Skin of body (tissue), 1 donor: ENCODE measurements at regions not wholly inside any gene's neighbourhood (a gene's known extent, or its start where the extent isn't known, plus 50 kb on each side); places are given as distances from the start of the nearest gene placed in this dataset.

ENCODE experiments used
- DNase-seq: peaks from one replicate; lab custom pipeline; 2025; lab: John Stamatoyannopoulos, UW

DNA sequence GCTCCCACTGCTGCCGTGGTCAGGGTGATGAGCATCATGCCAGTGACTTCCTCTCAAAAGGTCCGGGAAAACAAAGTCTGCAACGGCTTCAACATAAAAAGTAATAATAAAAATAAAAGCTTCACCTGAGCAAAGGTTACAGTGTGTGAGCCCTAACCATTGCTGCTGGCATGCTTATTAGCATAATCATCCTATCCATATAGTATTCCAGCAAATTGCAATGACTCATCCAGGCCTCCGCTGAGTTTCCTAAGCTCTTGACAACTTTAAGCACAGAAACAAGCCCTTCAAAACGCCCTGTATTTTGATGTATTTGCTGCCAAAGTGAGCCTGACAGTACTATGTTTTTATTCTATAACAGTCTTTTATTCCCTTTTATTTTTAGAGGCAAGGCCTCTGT is 100.5 kb downstream of the AASDH start:
- no peak for DNase-seq

DNA sequence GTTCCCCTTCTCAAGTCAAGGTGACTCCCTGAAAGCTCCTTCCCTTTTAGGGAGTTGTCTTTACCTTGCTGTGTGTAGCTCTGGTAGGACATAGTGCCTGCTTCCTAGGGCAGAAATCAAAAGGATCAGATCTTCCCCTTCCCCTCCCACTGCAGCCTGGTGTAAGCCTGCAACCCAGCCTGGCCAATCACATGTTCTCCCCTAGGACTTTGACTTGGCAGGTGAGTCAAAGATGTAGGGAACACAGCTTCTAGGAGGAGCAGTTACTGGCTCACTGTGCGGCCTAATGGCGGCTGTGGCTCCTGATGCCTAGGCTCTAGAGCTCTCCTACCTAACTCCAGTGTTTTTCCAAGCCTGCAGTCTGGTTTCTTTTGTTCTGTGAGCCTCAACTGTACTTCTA is 103.9 kb downstream of the AASDH start:
- no peak for DNase-seq

DNA sequence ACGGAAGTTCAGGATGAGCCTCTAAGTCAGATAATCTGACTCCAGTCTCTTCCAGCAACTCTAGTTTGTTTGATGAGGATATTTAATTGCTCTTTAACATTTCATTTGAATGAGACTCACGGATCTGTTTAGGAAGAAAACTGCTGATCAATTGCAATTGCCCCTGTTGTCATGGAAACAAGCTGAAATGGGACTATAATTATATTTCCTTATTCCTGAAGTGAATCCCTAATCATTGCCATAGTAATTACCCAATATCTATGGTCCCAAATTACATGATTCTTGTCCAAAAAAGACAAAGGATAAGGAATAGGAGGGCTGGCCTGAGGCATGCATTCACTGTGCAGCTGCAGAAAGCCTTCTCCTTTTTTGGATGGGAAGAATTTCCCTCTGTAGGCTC is 105.3 kb downstream of the AASDH start:
- no peak for DNase-seq

DNA sequence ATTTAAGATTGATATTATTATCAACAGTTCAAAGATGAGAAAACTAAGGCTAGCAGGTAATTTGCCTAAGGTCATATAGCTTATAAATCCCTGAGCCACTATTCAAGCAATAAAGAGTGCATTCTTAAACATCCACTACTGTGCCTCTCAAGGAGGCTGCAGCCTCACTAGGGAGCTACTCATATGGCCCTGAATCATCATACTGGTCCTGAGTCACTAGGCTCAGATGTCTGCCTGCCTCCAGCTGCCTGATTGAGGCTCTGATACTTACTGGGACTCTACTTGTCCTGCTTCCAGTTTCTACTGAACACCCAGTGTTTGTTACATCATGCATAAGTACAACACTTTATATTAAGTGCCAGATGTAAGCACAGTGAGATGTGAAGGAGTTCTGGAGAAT is 110.7 kb downstream of the AASDH start:
- no peak for DNase-seq

DNA sequence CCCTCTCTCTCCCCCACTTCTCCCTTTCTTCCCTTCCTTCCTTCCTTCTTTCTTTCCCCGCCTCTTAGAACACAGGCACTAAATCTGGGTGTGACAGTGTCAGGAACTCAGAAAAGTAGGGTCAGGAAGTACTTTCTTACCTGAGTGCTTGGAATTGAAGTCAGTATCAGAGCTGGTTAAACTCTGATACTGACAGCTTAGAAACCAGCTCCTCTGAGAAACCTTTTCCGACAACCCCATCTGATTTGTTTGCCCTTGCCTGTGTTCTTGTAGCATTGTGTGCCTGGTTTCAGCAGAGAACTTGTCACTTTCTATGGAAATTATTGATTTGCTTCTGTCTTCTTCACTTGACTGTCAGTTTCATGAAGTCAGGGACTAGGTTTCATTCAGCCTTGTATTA is 113.9 kb downstream of the AASDH start:
- no peak for DNase-seq

DNA sequence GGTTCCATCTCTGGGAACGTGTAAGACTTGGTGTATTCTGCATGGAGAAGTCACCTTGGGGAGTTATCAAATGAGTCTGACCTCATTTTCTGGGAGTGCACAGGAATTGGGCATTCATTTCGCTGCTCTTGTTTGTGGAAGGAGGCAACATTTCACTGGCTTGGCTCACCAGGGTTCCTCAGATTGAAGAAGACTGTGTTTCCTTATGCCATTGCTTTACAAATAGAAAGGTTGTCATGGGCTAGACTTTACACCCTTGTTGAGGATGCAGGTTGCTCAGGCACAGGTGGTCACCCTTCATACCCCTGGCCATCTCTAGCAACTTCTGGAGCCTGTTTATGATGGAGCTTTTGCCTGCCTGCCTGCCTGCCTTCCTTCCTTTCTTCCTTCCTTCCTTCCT is 114.4 kb downstream of the AASDH start:
- DNase-seq = no peak

DNA sequence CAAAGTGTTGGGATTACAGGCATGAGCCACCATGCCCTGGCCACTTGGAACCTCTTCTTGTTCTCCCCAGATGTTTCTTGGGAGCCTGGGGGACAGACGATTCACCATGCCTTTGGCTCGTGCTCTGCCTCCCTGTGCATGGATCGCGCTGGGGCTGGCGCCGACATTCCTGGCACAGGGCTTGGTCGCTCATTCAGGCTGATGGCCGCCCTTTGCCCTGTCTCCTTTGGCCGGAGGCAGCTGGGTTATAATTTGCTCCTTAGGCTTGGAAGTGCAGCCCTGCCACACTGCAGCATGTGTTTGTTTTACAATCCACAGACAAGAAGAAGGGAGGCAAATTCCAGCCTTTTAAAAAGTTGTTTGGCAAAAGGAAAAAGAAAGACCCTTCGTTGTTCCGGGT is 115.3 kb downstream of the AASDH start:
- DNase-seq = no peak

DNA sequence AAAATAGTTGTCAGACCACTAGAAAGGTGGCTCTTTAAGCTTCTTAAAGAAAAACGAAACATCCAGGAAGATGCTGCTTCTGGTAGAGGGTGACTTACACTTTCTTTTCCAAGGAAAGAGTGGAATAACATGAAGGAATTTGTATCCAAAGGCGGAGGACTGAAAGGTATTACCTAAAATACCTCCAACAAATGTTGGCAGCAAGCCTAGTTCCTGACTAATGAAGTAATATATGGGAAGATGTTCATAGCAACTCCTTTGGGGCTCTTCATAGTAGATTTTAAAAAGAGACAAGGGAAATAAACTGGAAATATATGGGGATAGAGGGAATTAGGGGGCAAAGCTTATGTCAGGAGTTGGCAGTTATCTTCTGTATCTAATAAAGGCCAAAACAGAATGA is 116.2 kb downstream of the AASDH start:
- no peak for DNase-seq

DNA sequence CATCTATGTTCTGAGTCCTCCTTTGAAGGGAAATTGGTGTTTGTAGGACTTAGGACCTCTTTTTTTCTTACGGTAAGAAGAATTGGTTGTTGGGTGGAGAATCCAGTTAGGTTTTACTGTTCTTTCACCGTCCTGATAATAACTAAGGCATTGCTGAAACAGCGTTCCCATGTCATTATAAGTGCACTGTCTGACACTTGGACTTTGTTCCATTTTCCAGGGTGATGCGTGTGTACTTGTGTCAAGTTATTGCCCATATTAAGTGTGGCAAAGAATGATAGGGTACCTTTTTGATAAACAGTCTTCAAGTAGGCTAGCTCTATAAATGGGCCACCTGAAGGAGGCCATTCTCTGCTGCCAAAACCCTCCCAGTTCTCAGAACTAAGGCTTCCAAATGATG is 119.7 kb downstream of the AASDH start:
- no peak for DNase-seq

DNA sequence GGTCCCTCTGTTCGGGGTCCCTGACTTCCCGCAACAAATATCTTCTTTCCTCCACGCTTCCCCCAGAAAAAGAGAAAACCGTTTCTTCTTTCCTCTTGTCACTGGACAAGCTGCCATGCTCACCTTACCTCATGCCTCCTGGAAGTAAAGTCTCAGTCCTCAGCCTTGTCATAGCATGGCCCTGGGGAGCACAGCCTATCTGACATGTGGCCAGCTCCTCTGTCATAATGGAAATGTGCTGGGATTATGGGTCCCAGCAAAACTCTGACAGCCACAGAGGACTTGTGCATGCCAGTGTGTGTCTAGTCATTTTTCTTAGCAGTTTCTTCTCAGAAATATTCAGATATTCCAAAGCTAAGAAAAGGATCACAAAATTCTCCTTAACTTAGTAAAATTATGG is 122.4 kb downstream of the AASDH start:
- no peak for DNase-seq

DNA sequence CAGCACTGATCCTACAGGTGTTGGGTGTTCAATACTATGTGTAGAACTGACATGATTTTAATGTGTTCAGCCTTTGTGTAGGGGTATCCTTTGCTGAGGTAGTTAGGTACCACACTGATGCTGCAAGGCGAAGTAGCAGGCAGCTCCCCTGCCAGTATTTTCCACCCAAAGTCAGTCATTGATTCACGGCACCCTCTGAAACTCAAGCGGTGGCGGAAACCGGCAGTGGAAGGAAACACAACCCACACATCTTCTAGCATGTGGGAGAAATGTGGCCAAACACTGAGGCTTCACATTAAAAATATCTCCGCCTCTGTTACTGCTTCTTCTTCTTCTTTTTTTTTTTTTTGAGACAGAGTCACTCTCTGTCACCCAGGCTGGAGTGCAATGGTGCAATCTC is 126.3 kb downstream of the AASDH start:
- DNase-seq = no peak

DNA sequence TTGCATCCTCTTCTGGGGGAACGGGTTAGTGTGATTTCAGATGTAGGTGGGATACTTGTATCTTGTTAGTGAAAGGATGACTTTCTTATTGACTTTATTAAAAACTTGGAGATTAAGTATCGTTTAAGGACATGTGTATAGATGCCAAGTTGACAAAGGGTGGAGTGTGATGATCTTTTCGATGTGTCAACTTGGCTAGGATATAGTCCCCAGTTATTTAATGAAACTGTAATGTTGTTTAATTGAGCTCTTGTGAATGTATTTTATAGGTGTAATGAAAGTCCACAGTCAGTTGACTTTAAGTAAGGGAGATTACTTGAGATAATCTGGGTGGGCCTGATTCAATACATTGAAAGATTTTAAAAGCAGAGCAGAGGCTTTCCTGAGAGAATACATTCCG is 127.0 kb downstream of the AASDH start:
- no peak for DNase-seq

DNA sequence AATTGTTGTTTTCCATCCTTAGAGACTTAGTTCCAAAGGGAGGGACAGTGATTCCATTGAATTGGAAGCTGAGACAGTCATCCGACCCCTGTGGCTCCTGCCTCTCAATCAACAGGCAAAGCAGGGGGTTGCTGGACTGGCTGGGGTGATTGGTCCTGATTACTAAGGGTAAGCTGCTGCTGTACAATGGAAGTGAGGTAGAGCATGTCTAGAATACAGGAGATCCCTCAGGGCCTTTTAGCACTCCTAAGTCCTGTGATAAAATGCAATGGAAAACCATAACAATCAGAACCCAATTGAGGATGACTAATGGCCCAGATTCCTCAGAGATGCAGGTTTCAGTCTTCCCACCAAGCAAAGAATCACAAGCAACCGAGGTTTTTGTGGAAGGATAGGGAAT is 127.6 kb downstream of the AASDH start:
- no peak for DNase-seq

DNA sequence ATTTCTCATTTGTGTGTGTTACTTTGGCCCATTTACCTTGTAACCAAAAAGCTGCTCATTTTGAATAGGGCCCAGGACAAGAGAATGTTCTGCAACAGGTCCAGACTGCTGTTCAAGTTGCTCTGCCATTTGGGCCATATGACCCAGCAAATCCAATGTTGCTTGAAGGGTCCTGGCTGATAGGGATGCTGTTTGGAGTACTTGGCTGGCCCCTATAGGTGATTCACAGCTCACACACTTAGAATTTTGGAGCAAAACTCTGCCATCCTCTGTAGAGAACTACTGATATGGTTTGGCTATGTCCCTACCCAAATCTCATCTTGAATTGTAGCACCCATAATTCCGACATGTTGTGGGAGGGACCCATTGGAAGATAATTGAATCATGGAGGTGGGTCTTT is 131.5 kb downstream of the AASDH start:
- DNase-seq = no peak

DNA sequence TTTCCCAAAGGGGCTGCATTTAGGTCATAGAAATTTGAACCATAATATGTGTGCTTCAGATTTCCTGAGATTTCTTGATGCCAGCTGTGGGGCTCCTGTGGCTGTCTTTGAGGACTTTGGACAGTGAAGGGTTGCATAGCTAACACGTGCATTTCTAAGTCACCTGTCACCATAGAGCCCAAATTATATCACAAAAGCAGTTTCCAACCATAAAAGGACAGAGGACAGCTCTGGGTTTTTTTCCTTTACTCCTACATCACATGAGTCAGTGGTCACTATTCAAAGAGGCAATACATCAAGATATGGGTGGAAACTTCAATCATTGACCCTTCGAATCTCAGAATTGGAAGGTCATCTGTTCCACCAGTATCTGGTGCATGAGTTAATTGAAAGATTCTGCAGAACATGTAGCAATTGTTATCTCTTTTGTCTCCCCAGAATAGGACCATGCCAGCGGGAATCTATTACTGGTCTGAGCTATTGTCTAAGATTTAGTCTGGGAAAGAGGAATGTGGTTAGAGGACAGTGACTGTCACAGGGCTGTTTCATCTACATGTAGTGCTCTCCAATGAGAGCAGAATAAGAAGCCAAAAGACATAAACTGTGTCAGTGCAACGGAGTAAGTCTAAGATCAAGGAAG is 133.5 kb downstream of the AASDH start:
- no peak for DNase-seq

DNA sequence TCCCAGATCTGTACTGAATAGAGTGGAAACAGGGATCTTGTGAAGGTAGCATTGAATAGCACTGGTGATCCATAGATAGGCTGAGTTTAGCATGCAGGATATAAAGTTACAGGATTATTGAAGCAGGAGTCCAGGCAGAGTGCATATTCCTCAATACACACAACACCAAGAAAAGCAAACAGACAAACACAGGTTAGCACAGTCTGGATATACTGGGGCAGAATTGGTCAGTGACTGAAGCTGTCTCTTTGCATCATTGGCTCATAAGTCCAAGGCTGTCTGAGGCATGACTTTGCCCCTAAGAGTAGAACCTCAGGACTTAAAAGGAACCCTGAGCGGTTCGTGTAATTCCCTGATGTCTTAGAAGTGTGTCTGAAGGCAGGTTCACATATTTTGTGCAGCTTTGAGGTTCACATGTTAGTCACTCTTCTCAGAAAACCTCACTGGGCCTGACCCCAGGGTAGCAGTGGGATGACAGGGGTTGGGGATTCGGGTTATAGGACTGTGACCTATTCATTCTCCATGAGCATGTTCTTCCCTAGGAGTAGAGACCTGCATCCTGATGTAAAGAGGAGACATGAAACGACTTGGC is 134.6 kb downstream of the AASDH start:
- DNase-seq = no peak

DNA sequence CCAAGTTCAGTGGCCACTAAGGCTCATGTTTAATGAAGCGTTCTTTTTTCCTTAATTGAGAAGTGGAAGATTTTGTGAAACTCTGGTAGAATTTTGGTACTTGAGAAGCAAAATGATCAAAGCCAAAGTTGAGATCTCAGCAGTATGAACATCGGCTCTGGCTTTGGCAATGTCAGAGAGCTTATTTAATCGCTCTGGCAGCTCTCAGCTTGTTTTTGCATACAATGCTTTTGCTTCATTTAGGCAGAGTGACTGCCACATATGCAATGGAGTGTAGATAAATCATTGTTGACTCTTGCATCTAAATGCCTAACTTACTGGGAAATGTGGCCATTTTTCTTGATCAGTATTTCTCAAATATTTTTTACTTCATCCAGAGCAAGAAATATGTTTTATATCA is 135.7 kb downstream of the AASDH start:
- DNase-seq = peak; percentile 79

DNA sequence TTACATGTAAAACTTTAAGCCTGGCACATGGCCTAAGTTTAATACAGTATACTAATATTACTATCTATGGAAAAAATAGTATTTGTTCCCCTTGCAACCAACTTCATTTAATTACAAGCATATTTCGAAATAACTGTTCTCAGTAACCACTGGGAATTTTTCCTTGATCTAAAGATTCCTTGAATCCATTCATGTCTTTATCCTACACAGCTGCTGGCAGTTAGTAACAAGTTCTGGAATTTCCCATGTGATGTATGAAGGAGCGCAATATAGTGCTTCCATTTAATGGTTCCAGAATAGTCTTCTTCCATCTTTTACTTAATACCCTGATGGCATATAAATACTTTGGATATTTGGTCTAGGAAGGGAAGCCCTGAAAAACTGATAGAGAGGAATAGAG is 136.5 kb downstream of the AASDH start:
- DNase-seq = peak; percentile 71

DNA sequence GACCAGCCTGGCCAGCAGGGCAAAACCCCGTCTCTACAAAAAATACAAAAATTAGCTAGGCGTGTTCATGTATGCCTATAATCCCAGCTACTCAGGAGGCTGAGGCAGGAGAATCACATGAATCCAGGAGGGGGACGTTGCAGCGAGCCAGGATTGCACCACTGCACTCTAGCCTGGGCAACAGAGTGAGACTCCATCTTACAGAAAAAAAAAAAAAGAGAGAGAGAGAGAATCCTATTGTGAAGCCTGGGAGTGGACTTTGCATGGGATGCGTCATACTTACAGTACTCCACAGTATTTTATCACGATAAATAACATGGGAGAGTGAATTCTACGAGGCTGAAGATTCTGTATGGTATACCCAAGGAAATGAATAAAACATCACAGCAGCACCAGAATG is 139.6 kb downstream of the AASDH start:
- no peak for DNase-seq

DNA sequence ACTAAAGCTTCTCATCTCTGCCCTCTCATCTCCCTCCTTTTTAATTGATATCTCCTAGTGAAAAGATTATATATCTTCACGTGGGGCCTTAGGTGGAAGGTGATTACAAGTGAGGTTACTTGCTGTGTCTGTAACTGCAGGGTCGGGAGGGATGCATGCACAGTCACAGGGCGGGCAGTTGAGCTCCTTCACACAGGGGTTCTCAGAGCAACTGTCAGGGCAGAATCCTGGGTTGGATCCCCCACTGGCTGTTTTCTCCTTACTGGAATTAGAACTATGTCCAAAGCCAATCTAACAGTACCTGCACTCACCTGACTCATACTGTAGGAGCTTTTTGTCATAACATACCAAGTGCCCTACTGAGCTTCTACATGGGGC is 141.1 kb downstream of the AASDH start:
- no peak for DNase-seq

DNA sequence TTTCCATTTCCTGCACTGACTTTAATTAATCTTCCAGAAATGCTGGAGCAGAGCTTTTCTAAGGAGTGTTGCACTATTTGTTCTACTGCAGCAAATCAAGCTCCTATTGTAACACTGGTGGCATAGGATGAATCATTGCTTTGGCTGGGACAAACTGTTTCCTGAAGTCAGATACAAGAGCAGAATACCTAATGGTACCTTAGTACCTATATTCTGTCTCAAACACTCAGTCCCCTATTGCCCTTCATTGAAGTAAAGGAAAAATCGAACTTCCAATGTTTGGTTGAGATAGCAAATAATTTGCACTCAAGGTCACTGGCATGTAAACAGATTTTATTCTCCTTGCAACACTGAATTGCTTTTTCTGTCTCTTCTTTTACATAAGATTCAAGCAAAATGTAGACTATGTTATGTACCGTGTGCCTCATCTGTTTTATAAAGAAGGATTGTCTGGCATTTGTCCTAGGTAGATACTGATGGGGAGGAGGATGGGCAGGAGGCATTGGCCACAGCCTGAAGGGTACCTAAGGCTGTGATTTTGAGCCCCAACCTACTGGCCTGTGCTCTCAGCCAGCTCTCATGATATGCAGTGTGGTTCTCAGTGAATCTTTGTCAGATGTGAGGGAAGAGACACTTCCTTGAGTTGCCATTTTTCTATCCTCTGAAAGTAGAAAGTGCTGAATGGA is 141.6 kb downstream of the AASDH start:
- no peak for DNase-seq

DNA sequence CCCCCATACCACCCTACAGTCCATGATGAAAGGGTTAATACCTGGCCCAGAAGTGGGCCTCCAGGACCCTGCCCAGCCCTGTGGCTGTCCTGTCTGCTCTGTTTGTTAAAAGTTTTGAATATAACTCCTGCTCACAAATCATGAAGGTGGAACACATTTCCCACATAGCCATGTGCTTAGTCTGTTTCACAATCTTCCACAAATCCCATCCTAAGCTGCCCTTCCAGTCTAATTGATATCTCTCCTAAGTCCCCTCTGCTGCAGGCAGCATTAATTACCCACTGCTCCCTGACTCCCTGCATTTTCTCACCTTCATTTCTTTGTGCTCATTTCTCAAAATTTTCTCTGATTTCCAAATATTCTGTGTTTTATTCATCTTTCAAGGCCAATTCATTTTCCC is 142.6 kb downstream of the AASDH start:
- no peak for DNase-seq

DNA sequence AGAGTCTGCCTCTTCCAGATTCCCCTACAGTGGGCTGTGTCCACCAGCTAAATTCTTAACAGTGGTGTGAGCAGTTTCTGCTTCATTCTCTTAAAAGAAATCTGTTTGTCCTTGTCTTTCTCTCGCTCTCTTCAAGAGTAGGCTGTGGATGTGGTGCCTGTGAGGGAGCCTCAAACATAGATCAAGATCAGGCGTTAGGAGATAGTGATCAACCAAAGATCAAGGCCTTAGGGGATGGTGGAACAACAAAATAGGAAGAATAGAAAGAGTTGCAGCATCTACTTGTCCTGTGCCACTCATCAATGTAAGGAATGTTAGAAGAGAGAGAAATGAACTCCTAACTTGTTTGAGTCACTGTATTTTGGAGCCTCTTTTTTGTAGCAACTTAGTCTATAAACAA is 144.2 kb downstream of the AASDH start:
- no peak for DNase-seq
